ENCODE measurements at regions not wholly inside any gene's neighbourhood (a gene's known extent, or its start where the extent isn't known, plus 50 kb on each side); places are given as distances from the start of the nearest gene placed in this dataset.

- H3K4me3 ChIP-seq, result no peak overlapping the region
- TF ChIP-seq CTCF (IDR thresholded peaks at IDR 0.05), result no peak
- no peaks in the 10 kb centered on the region for H3K9me3 ChIP-seq
- DNase-seq, result no peak
- intact Hi-C loops (cut with DNase I), result no loop called here
- H3K27ac ChIP-seq, result no peak overlapping the region
- H3K4me1 ChIP-seq, result no peaks in the 10 kb centered on the region
- H3K36me3 ChIP-seq, result no peaks in the 10 kb centered on the region
- H3K27me3 ChIP-seq (ENCODE audit: low read depth), result no peaks in the 10 kb centered on the region
- no peak for ATAC-seq
Measured at GRCh38 chr5:20370061-20370460, 382.1 kb upstream of the CDH18 start.

GRCh38 chr5:20369518-20369885, 381.5 kb upstream of the CDH18 start:
- Histone ChIP-seq H3K27ac (no peak overlapping the region), H3K4me3 (no peak overlapping the region), H3K27me3 (ENCODE audit: low read depth) (no peaks in the 10 kb centered on the region), H3K9me3 (no peaks in the 10 kb centered on the region), H3K36me3 (no peaks in the 10 kb centered on the region), H3K4me1 (no peaks in the 10 kb centered on the region)
- no peak for TF ChIP-seq CTCF (IDR thresholded peaks at IDR 0.05)
- ATAC-seq, result no peak
- intact Hi-C loops (cut with DNase I), result no loop called here
- no peak for DNase-seq

GRCh38 chr5:20368571-20369517, 380.8 kb upstream of the CDH18 start:
- no peak overlapping the region for H3K27ac ChIP-seq
- H3K4me1 ChIP-seq, result no peaks in the 10 kb centered on the region
- no peak overlapping the region for H3K4me3 ChIP-seq
- no peaks in the 10 kb centered on the region for H3K9me3 ChIP-seq
- intact Hi-C loops (cut with DNase I), result no loop called here
- DNase-seq (no peak), ATAC-seq (no peak)
- no peaks in the 10 kb centered on the region for H3K36me3 ChIP-seq
- no peak for TF ChIP-seq CTCF (IDR thresholded peaks at IDR 0.05)
- no peaks in the 10 kb centered on the region for H3K27me3 ChIP-seq (ENCODE audit: low read depth)

- no peak for TF ChIP-seq CTCF (IDR thresholded peaks at IDR 0.05)
- H3K27me3 ChIP-seq (ENCODE audit: low read depth), result no peaks in the 10 kb centered on the region
- no peaks in the 10 kb centered on the region for H3K4me1 ChIP-seq
- H3K27ac ChIP-seq, result no peak overlapping the region
- ATAC-seq, result no peak
- intact Hi-C loops (cut with DNase I), result no loop called here
- H3K9me3 ChIP-seq, result no peaks in the 10 kb centered on the region
- no peak overlapping the region for H3K4me3 ChIP-seq
- no peak for DNase-seq
- no peaks in the 10 kb centered on the region for H3K36me3 ChIP-seq
Measured at GRCh38 chr5:20367178-20367577, 379.2 kb upstream of the CDH18 start.

- H3K36me3 ChIP-seq, result no peaks in the 10 kb centered on the region
- no peak overlapping the region for H3K27ac ChIP-seq
- no peak overlapping the region for H3K4me3 ChIP-seq
- no peaks in the 10 kb centered on the region for H3K4me1 ChIP-seq
- H3K27me3 ChIP-seq (ENCODE audit: low read depth), result no peaks in the 10 kb centered on the region
- ATAC-seq, result no peak
- H3K9me3 ChIP-seq, result peaks cover 6% of the 10 kb centered on the region
- DNase-seq, result no peak
- intact Hi-C loops (cut with DNase I), result no loop called here
- no peak for TF ChIP-seq CTCF (IDR thresholded peaks at IDR 0.05)
Measured at GRCh38 chr5:20360263-20360662, 372.3 kb upstream of the CDH18 start.

Data from lower lobe of right lung (tissue), 2 donors.